Upper lobe of left lung (tissue), 6 donors: ENCODE measurements at regions not wholly inside any gene's neighbourhood (a gene's known extent, or its start where the extent isn't known, plus 50 kb on each side); places are given as distances from the start of the nearest gene placed in this dataset.

Source experiments
- ATAC-seq, 2 donors: fragments of 200-7000 bp; cut with Tn5 transposase; one replicate each; pipeline ENCODE4 v1.9.1; 2022; ENCODE audit warnings: mild to moderate bottlenecking in 2 of 2, moderate library complexity in 2 of 2; ENCODE audit not compliant: low FRiP score in 2 of 2
- DNase-seq, 2 donors: peaks; one replicate each; pipeline ENCODE4 v3.0.0-alpha.2; 2019 to 2020
- H3K27ac ChIP-seq, 4 donors: fragments of 200-600 bp; sonication (generic); one replicate each; pipeline ENCODE4 v1.5.1; 2016 to 2019
- H3K27me3 ChIP-seq, 4 donors: fragments of 200-600 bp; sonication (generic); one replicate each; pipeline ENCODE4 v1.5.1; 2017 to 2019
- H3K36me3 ChIP-seq, 4 donors: fragments of 200-600 bp; sonication (generic); one replicate each; pipeline ENCODE4 v1.5.1; 2016 to 2019
- H3K4me1 ChIP-seq, 4 donors: fragments of 200-600 bp; sonication (generic); one replicate each; pipeline ENCODE4 v1.5.1; 2018 to 2019
- H3K4me3 ChIP-seq, 4 donors: fragments of 200-600 bp; sonication (generic); one replicate each; pipeline ENCODE4 v1.5.1; 2017 to 2019; ENCODE audit warnings: mild to moderate bottlenecking in 2 of 4, moderate library complexity in 1 of 4
- H3K9me3 ChIP-seq, 4 donors: fragments of 200-600 bp; sonication (generic); one replicate each; pipeline ENCODE4 v1.5.1; 2018 to 2019
- EP300 ChIP-seq, 4 donors: sonication (generic); formaldehyde crosslinking; IDR thresholded peaks; one replicate each; pipeline ENCODE4 v1.5.1; 2017; ENCODE audit warnings: antibody characterized with exemption in 4 of 4, control low read depth in 2 of 4
- POLR2A ChIP-seq, 4 donors: fragments of 450-650 bp; IDR thresholded peaks; one replicate each; pipeline ENCODE4 v1.5.1; 2016 to 2017; ENCODE audit warnings: antibody characterized with exemption in 4 of 4, mild to moderate bottlenecking in 2 of 4
- POLR2AphosphoS5 ChIP-seq, 2 donors: sonication (generic); formaldehyde crosslinking; IDR thresholded peaks; one replicate each; pipeline ENCODE4 v1.5.1; 2017; ENCODE audit warnings: antibody characterized with exemption in 2 of 2
- WGBS, 2 donors: methylation state at CpG; one replicate each; pipeline ENCODE4 v1.1.5; 2017 to 2018; 5-methylcytosine and 5-hydroxymethylcytosine counted together
- TF ChIP-seq, protein P1 (sequence below), 6 experiments: fragments of 450-650 bp in 4 of 6; fragments of 200-600 bp in 2 of 6; sonication (generic) in 2 of 6; IDR thresholded peaks; one replicate each; pipeline ENCODE4 v1.5.1; 2016 to 2019; ENCODE audit warnings: antibody characterized with exemption in 6 of 6
- donor health status: DM: no; HTN: no; CAD: no; lungs with moderate emphysema.
- donor health status: DM: no; HTN: yes; CAD: no; lungs with severe emphysema.

DNA sequence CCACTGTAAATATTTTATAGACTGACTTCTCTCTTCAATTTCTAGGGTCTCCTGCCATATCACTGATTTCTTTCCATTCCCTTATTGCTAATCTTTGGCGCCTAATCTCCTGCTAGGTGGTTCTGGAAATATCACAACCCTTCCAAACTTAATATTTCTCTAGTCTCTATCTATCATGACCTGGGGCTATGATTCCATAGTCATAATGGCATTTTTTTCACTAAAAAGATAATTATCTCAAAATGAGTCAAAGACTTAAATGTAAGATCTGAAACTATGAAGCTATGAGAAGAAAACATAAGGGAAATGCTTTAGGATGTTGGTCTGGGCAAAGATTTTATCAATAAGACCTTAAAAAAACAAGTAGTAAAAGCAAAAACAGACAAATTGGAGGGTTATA is 74.2 kb downstream of the LEPR start:
- Histone ChIP-seq H3K9me3 (no peaks in the 10 kb centered on the region), H3K27ac (peak overlapping the region in 2 of 4 donors; percentile 6 to 36), H3K4me1 (peaks cover 0 to 10% (median 0%) of the 10 kb centered on the region in 4 donors), H3K36me3 (no peaks in the 10 kb centered on the region), H3K27me3 (no peaks in the 10 kb centered on the region), H3K4me3 (no peak overlapping the region)
- ATAC-seq = no peak
- DNase-seq = no peak
- TF ChIP-seq POLR2A (IDR thresholded peaks at IDR 0.05) = no peak
- TF ChIP-seq, protein P1, sequence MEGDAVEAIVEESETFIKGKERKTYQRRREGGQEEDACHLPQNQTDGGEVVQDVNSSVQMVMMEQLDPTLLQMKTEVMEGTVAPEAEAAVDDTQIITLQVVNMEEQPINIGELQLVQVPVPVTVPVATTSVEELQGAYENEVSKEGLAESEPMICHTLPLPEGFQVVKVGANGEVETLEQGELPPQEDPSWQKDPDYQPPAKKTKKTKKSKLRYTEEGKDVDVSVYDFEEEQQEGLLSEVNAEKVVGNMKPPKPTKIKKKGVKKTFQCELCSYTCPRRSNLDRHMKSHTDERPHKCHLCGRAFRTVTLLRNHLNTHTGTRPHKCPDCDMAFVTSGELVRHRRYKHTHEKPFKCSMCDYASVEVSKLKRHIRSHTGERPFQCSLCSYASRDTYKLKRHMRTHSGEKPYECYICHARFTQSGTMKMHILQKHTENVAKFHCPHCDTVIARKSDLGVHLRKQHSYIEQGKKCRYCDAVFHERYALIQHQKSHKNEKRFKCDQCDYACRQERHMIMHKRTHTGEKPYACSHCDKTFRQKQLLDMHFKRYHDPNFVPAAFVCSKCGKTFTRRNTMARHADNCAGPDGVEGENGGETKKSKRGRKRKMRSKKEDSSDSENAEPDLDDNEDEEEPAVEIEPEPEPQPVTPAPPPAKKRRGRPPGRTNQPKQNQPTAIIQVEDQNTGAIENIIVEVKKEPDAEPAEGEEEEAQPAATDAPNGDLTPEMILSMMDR (IDR thresholded peaks at IDR 0.05) = no peak
- TF ChIP-seq POLR2AphosphoS5 (IDR thresholded peaks at IDR 0.05) = no peak
- no peak for TF ChIP-seq EP300 (IDR thresholded peaks at IDR 0.05)
- 98 to 100% methylated on average over 1 of the region's 1 CpG for WGBS, 2 donors

DNA sequence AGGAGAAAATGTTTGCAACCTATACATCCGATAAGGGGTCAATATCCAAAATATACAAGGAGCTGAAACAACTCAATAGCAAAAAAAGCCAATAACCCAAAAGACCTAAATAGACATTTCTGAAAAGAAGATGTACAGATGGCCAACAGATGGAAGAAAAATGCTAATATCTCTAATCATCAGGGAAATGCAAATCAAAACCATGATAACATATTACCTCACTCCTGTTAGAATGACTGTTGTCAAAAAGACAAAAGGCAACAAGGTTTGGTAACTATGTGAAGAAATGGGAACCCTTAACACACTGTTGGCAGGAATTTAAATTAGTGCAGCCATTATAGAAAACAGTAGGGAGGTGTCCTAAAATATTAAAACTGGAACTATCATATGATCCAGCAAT is 74.7 kb downstream of the LEPR start:
- ATAC-seq (no peak), DNase-seq (no peak)
- no peaks in the 10 kb centered on the region for H3K9me3 ChIP-seq
- peak overlapping the region in 1 of 4 donors; percentile 36 for H3K27ac ChIP-seq
- H3K27me3 ChIP-seq = no peaks in the 10 kb centered on the region
- no peaks in the 10 kb centered on the region for H3K36me3 ChIP-seq
- TF ChIP-seq POLR2A (IDR thresholded peaks at IDR 0.05) (no peak), POLR2AphosphoS5 (IDR thresholded peaks at IDR 0.05) (no peak), EP300 (IDR thresholded peaks at IDR 0.05) (no peak)
- TF ChIP-seq, protein P1 (IDR thresholded peaks at IDR 0.05) = no peak
- H3K4me3 ChIP-seq = no peak overlapping the region
- peaks cover 0 to 10% (median 0%) of the 10 kb centered on the region in 4 donors for H3K4me1 ChIP-seq
- WGBS, 2 donors = 91 to 94% methylated on average over 1 of the region's 1 CpG

DNA sequence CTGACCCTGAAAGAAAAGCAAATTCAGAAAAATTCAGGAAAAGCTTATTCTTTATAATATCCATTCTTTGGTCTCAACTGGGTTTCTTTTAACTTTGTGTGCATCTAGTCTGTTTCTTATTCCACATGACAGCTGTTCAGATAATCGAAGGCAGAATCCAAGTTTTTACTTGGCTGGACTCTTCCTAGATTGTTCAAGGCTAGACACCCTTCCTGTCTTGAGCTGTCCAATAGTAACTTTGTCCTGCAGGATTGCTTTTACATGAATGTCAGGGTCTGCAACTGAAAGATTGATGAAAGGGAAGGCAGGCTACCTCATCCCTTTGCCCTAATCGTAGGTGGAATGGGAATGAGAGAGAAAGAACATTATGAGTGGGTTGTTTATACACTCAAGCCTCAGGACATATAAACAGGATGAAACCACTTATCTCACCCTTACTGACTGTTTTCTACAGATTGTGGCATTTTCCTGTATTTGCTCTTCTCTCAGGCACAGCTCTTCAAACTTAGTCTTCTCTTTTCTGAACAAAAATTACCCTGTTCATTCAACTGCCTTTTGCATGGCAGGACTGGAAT is 76.9 kb downstream of the LEPR start:
- Histone ChIP-seq H3K4me1 (peaks cover 0 to 10% (median 0%) of the 10 kb centered on the region in 4 donors), H3K36me3 (no peaks in the 10 kb centered on the region), H3K4me3 (no peak overlapping the region), H3K27me3 (no peaks in the 10 kb centered on the region), H3K27ac (no peak overlapping the region), H3K9me3 (no peaks in the 10 kb centered on the region)
- DNase-seq (no peak), ATAC-seq (no peak)
- TF ChIP-seq POLR2AphosphoS5 (IDR thresholded peaks at IDR 0.05) = no peak
- no peak for TF ChIP-seq EP300 (IDR thresholded peaks at IDR 0.05)
- no peak for TF ChIP-seq POLR2A (IDR thresholded peaks at IDR 0.05)
- TF ChIP-seq, protein P1 (IDR thresholded peaks at IDR 0.05) = no peak
- 50 to 65% methylated on average over 2 of the region's 2 CpGs for WGBS, 2 donors

DNA sequence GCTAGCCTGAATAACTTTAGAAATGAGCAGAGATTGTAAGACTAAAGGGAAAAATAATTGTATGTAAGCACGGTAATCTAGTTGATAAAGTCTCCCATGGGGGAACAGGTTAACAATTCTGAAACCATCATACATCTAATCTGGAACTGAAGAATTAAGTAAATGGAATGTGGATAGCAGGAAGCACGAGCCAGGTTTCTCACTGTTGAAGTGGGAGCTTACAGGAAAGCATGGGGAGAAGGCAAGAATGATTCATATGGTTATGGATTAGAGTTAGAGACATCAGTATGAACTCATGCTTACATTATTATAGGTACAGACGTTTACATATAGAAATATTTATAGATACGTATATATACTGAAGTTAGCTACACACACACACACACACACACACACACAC is 83.0 kb downstream of the LEPR start:
- DNase-seq = no peak
- 67 to 79% methylated on average over 4 of the region's 4 CpGs for WGBS, 2 donors
- no peaks in the 10 kb centered on the region for H3K36me3 ChIP-seq
- no peak overlapping the region for H3K27ac ChIP-seq
- H3K27me3 ChIP-seq = no peaks in the 10 kb centered on the region
- no peaks in the 10 kb centered on the region for H3K4me1 ChIP-seq
- no peak overlapping the region for H3K4me3 ChIP-seq
- no peak for ATAC-seq
- TF ChIP-seq EP300 (IDR thresholded peaks at IDR 0.05) = no peak
- TF ChIP-seq POLR2AphosphoS5 (IDR thresholded peaks at IDR 0.05) = no peak
- TF ChIP-seq POLR2A (IDR thresholded peaks at IDR 0.05) = no peak
- TF ChIP-seq, protein P1 (IDR thresholded peaks at IDR 0.05) = no peak
- H3K9me3 ChIP-seq = no peaks in the 10 kb centered on the region

DNA sequence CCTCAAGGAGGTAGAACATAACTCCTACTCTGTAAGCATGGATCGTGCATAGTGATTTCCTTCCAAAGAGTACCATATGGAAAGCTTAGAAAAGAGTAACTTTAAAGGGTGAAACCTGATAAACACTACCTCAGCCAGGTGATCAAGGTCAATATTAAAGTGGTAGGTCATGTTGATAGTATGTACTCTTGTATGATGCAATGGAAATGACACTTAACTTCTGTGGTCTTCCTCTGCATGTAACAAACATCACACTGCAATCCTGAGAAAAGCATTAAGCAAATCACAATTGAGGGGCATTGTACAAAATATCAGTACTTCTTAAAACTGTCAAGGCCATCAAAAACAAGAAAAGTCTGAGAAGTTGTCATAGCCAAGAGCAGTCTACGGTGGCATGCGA is 83.8 kb downstream of the LEPR start:
- Histone ChIP-seq H3K27me3 (no peaks in the 10 kb centered on the region), H3K4me1 (no peaks in the 10 kb centered on the region), H3K9me3 (no peaks in the 10 kb centered on the region), H3K27ac (no peak overlapping the region), H3K4me3 (no peak overlapping the region), H3K36me3 (no peaks in the 10 kb centered on the region)
- no peak for ATAC-seq
- DNase-seq = no peak
- WGBS, 2 donors = 95 to 96% methylated on average over 3 of the region's 3 CpGs
- TF ChIP-seq POLR2AphosphoS5 (IDR thresholded peaks at IDR 0.05) (no peak), POLR2A (IDR thresholded peaks at IDR 0.05) (no peak), EP300 (IDR thresholded peaks at IDR 0.05) (no peak)
- TF ChIP-seq, protein P1 (IDR thresholded peaks at IDR 0.05) = no peak
